ENCODE measurements at regions not wholly inside any gene's neighbourhood (a gene's known extent, or its start where the extent isn't known, plus 50 kb on each side); places are given as distances from the start of the nearest gene placed in this dataset.

DNA sequence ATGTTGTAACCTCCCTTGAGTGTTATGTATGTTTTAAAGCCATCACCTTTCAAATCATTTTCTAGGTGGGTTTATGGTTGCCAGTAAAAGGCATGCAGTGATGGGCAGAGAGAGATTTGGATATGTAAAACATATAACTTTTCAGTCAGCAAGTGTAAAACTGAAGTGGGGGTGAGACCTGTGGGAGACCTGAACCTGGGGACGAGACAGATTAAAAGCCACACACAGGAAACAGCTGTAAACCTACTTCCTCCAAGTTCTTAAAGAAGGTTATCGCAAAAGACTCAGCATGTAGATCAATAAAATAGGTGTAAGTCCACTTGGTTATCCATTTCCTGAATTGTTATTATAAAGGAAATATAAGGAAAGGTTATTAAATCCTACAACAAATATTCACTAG is 76.6 kb downstream of the YIPF5 start:
- intact Hi-C loops (cut with DNase I; ENCODE audit: low total_unique reads) (no loop called here), in situ Hi-C loops (cut with MboI; ENCODE audit: low sequenced_read_pairs in 4 of 4) (no loop called here)
- Histone ChIP-seq H3K4me1 (peaks cover 0 to 12% of the 10 kb centered on the region in 2 donors), H3K27ac (no peak overlapping the region), H3K27me3 (no peaks in the 10 kb centered on the region), H3K4me3 (no peak overlapping the region), H3K36me3 (no peaks in the 10 kb centered on the region), H3K9me3 (no peaks in the 10 kb centered on the region)
- ATAC-seq, result no peak
- no peak for DNase-seq
- TF ChIP-seq, protein P1, sequence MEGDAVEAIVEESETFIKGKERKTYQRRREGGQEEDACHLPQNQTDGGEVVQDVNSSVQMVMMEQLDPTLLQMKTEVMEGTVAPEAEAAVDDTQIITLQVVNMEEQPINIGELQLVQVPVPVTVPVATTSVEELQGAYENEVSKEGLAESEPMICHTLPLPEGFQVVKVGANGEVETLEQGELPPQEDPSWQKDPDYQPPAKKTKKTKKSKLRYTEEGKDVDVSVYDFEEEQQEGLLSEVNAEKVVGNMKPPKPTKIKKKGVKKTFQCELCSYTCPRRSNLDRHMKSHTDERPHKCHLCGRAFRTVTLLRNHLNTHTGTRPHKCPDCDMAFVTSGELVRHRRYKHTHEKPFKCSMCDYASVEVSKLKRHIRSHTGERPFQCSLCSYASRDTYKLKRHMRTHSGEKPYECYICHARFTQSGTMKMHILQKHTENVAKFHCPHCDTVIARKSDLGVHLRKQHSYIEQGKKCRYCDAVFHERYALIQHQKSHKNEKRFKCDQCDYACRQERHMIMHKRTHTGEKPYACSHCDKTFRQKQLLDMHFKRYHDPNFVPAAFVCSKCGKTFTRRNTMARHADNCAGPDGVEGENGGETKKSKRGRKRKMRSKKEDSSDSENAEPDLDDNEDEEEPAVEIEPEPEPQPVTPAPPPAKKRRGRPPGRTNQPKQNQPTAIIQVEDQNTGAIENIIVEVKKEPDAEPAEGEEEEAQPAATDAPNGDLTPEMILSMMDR (IDR thresholded peaks at IDR 0.05 in 4 of 5, conservative IDR thresholded peaks at IDR 0.05 in 1 of 5), result no peak

DNA sequence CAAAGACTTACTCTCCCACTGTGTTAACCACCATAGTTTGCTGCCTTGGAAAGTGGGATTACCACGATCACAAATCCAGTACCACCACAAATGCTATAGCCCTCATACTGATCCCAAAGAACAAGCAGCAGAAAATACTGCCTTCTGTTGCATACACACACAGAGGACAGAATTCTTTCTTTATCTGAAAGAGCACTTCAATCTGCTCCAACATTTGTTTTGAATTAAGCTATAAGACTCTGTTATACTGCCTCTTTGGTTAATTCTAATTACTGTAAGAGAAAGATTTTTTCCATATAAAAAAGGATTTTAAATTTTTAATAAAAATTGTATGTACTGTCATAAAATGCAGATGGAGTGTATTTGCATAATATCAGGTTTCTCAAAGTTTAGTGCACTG is 69.8 kb downstream of the YIPF5 start:
- H3K36me3 ChIP-seq, result no peaks in the 10 kb centered on the region
- in situ Hi-C loops (cut with MboI; ENCODE audit: low sequenced_read_pairs in 4 of 4) (no loop called here), intact Hi-C loops (cut with DNase I; ENCODE audit: low total_unique reads) (no loop called here)
- no peak overlapping the region for H3K27ac ChIP-seq
- H3K27me3 ChIP-seq, result no peaks in the 10 kb centered on the region
- ATAC-seq, result no peak
- no peak for DNase-seq
- TF ChIP-seq, protein P1 (IDR thresholded peaks at IDR 0.05 in 4 of 5, conservative IDR thresholded peaks at IDR 0.05 in 1 of 5), result no peak
- TF ChIP-seq POLR2A (IDR thresholded peaks at IDR 0.05), result no peak
- H3K9me3 ChIP-seq, result no peaks in the 10 kb centered on the region
- no peak overlapping the region for H3K4me3 ChIP-seq
- no peaks in the 10 kb centered on the region for H3K4me1 ChIP-seq

DNA sequence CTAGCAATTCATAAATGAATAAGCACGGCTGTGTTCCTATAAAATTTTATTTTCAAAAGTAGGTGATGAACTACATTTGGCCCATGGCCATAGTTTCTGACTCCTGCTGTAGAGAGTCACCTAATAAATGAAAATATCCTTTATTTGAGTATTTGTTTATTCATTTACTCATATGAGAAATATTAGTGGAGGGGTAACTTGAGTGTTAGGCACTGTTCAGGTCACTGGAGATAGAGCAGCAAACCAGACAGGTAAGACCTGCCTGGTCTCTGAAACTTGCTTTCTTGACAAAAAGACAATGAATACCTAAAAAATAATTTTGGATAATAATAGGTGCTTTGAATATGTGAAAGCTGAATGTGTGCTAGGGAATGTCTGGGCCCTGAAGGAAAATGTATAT is 68.8 kb downstream of the YIPF5 start:
- intact Hi-C loops (cut with DNase I; ENCODE audit: low total_unique reads), result no loop called here
- ATAC-seq, result no peak

DNA sequence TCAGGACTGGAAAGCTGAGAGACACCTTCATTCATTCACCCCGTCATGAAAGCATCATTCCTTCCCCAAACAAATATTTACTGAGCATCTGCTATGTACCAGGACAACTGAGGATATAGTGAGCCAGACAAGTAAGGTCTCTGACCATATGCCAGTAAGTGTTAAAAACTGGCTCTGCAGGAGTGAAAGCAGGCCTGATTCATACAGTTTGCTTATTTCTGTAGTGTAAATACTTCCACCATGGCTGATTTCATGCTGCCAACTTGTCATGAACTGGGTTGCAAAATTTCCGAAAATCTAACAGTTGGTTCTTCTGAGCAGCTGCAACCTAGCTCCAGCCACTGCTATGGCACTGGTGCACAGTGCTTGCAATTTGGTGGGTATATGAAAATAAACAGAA is 68.1 kb downstream of the YIPF5 start:
- TF ChIP-seq, protein P1 (IDR thresholded peaks at IDR 0.05 in 4 of 5, conservative IDR thresholded peaks at IDR 0.05 in 1 of 5), result no peak
- no peak for TF ChIP-seq POLR2A (IDR thresholded peaks at IDR 0.05)

More for the DNA sequence above, 68.8 kb downstream of the YIPF5 start:
- in situ Hi-C loops (cut with MboI; ENCODE audit: low sequenced_read_pairs in 4 of 4), result no loop called here
- Histone ChIP-seq H3K27ac (no peak overlapping the region), H3K4me3 (no peak overlapping the region), H3K9me3 (no peaks in the 10 kb centered on the region), H3K27me3 (no peaks in the 10 kb centered on the region), H3K4me1 (no peaks in the 10 kb centered on the region), H3K36me3 (no peaks in the 10 kb centered on the region)
- no peak for DNase-seq
- TF ChIP-seq POLR2A (IDR thresholded peaks at IDR 0.05), result no peak
- TF ChIP-seq, protein P1 (IDR thresholded peaks at IDR 0.05 in 4 of 5, conservative IDR thresholded peaks at IDR 0.05 in 1 of 5), result no peak

DNA sequence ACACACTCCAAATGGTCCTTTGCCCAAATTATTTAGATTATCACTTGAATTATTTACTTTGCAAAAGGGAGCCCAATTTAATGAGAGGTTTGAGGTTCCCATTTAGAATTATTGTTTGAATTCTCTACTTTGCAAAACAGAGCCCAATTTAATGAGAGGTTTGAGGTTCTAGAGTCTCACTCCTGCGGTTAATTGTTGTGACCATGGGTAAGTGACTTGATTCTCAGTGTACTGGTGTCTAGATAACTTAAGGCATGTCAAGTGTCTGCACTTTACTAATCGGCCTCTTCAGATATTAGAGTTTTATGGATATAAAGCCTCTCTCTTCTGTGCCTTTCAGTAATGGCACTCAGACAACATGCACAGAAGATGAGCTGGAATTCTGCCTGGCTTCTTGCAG is 67.5 kb downstream of the YIPF5 start:
- Histone ChIP-seq H3K4me1 (no peaks in the 10 kb centered on the region), H3K27me3 (no peaks in the 10 kb centered on the region), H3K36me3 (no peaks in the 10 kb centered on the region), H3K4me3 (no peak overlapping the region), H3K9me3 (no peaks in the 10 kb centered on the region), H3K27ac (no peak overlapping the region)
- intact Hi-C loops (cut with DNase I; ENCODE audit: low total_unique reads) (no loop called here), in situ Hi-C loops (cut with MboI; ENCODE audit: low sequenced_read_pairs in 4 of 4) (no loop called here)
- TF ChIP-seq, protein P1 (IDR thresholded peaks at IDR 0.05 in 4 of 5, conservative IDR thresholded peaks at IDR 0.05 in 1 of 5), result no peak
- TF ChIP-seq POLR2A (IDR thresholded peaks at IDR 0.05), result no peak
- no peak for ATAC-seq
- no peak for DNase-seq

More for the DNA sequence above, 68.1 kb downstream of the YIPF5 start:
- no peak overlapping the region for H3K4me3 ChIP-seq
- H3K9me3 ChIP-seq, result no peaks in the 10 kb centered on the region
- ATAC-seq (no peak), DNase-seq (no peak)
- in situ Hi-C loops (cut with MboI; ENCODE audit: low sequenced_read_pairs in 4 of 4), result no loop called here
- H3K4me1 ChIP-seq, result no peaks in the 10 kb centered on the region
- intact Hi-C loops (cut with DNase I; ENCODE audit: low total_unique reads), result no loop called here
- no peaks in the 10 kb centered on the region for H3K36me3 ChIP-seq
- H3K27ac ChIP-seq, result no peak overlapping the region
- H3K27me3 ChIP-seq, result no peaks in the 10 kb centered on the region
